HG03159 (cell line): ENCODE measurements at regions not wholly inside any gene's neighbourhood (a gene's known extent, or its start where the extent isn't known, plus 50 kb on each side); places are given as distances from the start of the nearest gene placed in this dataset.

Experiments used
- ATAC-seq: cut with Tn5 transposase; IDR thresholded peaks from one replicate; pipeline ENCODE4 v1.9.1; 2021; ENCODE audit warnings: mild to moderate bottlenecking, moderate library complexity; ENCODE audit not compliant: unreplicated experiment

DNA sequence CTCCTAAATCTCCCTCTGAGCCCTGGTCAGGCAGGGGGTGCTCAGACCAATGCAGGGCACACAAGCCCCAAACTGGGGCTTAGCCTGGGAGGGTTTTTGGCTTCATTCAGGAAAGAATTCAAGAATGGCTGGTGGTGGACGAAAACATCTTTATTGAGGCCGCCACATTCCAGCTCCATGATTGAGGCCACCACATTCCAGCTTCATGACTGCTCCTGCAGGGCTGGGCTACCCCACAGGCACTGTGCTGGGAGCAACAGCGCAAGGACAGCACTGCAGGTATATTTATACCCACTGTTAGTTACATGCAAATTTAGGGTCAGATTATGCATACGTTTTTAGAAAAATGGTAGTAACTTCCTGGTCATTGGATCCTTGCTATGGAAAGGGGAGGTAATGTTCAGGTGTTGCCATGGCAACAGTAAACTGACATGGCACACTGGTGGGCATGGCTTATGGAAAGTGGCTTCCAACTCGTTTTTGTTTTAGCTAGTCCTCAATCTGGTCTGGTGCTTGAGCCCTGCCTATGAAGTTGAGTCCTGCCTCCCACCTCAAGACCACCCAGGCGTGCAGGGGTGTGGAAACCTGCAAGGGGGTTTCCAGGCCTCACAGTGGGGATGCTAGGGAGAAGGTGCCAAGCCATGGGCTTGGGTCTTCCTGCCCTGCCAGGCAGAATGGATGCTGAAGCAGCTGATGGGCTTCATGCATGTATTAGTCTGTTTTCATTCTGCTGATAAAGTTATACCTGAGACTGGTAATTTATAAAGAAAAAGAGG, 348.7 kb upstream of the AJAP1 start:
- ATAC-seq = no peak

DNA sequence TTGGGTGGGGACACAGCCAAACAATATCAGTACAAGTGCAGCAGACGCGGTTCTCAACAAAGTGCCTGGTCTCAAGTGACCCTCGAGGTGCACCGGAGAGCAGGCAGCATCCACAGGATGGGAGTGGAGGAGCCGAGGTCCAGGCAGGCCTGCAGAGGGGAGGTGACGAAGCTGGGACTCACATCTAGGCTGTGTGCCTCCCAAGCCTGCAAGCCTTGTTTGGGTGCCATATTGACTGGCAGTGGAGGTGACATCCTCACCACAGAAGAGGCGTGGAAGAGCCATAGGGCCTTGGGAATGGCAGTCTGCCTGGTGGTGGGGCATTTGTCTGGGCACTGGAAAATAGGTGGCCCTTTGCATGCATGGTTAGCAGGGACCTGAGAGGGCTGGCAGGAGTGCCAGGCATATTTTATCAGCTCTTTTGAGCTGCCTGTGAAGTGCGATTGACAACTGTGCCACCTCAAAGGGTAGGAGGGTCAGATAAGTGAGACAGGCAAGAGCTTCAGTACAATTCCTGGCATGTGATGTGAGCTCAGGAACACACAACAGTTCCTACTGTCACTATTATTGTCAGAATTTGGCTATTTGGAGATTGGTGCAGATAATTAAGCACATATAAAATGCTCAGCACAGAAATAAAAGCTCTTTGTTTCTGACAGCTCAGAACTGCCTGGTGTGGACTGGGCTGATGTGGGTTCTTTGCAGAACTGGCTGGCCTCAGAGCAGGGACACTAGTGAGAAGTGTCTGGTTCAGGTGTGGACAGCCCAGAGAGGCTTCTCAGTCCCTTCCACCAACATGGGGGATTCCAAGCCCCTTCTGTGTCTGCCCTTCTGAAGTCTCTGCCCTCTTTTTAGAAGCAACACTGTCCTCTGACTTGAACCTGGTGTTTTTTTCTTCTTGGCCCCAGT, 347.6 kb upstream of the AJAP1 start:
- ATAC-seq = no peak

DNA sequence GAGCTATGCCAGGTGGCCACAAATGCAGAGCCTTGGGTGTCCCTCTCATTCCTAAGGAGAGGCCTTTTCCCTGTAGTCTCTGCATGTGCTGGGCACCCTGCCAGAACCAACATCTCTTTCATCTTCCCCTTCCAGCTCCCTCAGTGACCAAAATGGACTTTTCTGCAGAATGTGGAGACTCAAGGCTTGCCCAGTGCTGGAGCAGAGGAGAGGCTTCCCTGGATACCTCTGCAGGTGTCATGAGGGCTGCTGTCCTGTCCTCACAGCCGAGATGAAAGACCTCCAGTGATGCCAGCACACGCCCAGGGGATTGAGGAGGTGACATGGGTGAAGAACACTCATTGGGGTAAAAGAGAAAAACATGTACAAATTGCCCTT, 347.0 kb upstream of the AJAP1 start:
- no peak for ATAC-seq

DNA sequence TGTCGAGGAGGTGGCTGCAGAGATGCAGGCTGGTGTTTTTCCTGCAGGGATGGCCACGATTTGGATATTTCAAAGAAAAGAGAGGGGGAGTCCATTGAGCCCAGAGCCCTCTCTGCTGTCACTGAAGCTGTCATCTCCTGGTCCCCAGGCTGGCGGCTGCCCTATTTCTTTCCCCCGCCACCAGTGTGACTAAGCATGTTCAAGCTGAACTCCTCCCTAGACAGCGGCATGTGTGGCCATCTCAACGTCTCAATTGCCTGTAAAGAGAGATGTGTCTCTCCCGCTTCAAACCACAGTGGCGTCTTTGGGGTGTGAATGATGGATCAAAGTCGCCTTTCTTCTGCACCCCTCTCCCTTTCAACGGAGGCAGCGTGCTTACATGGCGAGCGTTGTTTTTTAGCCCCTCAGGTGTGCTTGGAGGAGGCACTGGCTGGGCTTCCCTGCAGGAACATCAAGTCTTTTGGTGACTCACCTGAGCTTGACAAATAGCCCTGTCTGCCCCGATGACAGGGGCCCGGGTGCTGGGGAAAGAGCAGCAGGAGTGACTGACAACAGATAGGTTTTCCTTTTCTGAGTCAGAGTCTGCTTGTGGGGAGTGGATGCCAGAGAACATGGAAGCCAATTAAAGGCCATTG, 346.4 kb upstream of the AJAP1 start:
- ATAC-seq = no peak

DNA sequence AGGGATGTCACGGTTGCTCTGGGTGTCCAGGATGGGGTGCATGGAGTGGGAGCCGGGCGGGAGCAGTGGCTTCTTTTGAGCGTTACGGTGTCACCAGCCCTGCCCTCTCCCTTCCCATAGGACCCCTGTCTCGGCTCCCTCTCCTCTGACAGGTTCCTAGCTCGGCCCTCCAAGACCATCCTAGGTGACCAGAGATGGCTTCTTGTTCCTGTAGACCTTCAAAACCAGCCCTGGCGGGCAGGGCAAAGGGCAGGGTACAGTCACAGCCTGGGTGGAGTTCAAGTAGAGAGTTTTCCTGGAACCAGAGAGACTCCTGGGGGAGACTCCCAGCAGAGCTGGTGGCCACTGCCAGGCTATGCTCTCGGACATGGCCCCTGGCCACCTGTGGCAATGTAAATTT, 345.6 kb upstream of the AJAP1 start:
- ATAC-seq = no peak

DNA sequence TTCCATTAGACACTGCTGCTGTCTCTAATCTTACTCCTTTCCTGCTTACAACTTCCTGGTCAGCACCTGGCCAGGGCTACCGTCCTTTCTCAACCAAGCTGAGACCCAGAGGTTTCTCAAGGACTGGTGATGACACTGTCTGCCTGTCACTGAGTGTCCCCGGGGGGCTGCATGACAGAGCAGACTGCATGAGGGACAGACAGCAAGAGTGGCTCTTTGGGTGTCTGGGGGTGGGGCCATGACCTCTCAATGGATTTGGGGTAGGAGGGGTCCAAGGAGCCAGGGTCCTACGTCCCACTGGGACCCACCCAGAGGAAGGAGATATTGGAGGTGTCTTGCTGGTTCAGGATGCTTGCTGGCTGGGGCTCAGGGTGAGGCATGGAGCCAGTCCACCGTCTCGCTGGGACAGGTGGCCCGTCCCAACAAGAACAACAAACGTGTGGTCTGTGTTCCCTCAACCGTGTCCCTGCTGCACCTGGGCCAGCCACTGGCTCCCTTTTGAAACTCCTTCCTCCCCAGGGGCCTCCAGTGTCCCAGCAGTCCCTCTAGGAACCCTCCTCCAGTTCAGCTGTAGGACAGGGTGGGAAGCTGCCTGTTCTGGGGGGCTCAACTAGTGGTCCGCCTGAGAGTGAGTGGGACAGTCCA, 344.6 kb upstream of the AJAP1 start:
- peak; percentile 58 for ATAC-seq

DNA sequence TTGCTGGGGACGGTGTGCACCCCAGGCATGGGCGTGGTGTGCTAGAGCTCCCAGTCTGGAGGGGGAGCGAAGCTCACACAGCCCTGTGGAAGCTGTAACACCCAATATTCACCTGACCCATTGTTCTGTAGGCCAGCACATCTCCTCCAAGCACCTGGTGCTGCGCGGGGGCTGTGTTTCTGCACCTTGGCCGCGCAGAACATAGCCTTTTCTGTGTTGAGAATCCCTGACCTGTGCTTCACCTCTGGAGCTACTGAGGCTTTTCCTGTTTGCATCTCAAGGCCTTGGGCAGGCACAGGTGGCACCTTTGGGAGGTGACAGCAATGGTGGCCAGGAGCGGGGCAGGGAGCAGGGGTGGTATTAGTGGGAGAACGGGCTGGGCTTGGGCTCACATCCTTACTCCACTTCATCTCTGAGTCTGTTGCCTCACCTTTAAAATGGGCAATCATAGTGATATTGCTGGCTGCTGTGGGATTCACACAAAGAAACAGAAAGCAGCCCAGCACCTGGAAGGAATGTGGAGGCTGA, 343.9 kb upstream of the AJAP1 start:
- ATAC-seq = no peak

DNA sequence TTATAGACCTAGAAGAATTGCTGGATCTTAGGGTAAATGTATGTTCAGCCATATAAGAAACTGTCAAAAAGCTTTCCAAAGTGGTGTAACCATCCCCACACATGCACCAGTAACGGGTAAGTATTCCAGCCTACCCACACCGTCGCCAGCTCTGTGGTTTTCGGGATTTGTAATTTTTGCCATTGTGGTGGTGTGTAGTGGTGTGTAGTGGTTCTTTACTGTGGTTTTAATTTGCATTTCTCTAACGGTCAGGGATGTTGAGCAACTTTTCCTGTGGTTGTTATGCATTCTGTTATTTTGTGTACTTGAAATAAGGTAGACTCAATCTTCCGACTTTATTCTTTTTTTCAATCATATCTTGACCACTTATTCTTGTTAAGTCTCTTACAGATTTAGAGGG, 342.4 kb upstream of the AJAP1 start:
- ATAC-seq = no peak

DNA sequence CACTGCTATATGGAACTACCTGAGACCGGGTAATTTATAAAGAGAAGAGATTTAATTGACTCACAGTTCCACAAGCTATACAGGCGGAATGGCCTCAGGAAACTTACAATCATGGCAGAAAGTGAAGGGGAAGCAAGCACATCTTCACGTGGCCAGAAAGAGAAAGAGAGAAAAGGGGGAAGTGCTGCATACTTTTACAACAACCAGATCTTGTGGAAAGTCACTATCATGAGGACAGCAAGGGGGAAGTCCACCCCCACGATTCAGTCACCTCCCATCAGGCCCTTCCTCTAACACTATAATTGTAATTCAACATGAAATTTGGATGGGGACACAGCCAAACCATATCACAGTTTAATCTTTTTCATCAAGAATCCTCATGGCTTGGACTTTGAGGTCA, 339.2 kb upstream of the AJAP1 start:
- ATAC-seq = no peak

DNA sequence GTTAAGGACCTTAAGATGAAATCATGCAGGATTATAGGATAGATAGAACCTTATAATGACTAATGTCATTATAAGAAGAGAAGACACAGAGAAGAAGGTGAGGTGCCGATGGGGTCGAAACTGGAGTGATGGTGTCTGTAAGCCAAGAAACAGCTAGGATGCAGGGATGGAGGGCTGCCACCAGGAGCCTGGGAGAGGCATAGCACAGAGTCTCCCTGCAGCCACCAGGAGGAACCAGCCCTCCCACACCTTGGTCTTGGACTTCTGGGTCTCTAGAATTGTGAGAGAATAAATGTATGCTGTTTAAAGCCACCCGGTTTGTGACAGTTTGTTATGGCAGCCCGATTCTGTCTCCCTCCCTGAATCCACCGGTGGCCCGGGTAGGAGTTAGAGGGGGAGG, 337.2 kb upstream of the AJAP1 start:
- ATAC-seq = no peak

DNA sequence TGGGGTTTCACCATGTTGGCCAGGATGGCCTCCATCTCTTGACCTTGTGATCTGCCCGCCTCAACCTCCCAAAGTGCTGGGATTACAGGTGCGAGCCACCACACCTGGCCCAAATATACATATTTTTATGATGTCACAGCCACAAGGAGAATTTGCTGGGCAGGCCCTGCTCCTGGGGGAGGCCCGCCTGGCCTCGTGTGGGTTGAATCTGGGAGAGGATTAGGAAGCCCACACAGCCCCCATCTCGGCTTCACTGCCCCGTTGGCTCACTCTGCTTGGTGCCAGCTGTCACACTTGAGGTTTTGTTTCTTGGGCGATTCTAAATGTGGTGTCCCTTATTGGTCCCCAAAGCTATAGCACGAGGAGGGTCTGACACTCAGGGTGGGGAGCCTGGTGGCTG, 335.7 kb upstream of the AJAP1 start:
- ATAC-seq = no peak

DNA sequence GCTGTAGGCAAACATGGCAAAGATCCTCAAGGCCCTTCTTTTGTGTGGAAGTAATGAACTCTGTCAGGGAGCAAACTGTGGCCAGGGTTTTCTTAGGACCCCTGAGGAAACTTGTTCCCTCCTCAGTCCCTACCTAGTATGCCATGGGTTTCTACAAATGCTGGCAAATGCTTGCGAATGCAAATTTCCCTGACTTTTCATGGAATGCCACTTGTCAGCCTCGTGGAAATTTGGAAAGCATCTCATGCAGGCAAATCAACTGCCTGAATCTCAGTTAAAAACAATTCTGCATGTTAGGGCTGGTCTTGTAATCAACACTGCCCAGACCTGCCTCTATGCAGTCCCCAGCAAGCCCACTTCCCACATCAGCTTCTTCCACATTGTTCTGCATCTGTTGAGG, 334.9 kb upstream of the AJAP1 start:
- no peak for ATAC-seq

DNA sequence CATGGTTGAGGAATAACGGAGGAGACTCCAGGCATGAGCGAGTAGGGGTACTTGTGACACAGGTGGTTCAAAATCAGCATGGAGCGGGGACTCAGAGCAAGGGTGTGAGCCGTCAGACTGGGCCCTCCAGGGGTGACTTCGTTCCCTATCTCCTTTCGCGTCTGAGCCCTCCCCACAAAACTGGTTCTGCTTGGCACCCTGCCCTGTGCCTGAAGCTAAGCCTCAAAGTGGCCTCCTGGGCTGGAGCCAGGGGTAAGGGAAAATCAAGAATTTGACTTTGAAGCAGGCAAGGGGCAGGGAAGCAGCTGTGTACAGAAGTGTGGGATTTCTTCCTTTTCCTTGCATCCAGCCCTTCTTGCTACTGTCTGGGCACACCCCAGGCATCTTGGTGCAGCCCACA, 331.5 kb upstream of the AJAP1 start:
- ATAC-seq = no peak

DNA sequence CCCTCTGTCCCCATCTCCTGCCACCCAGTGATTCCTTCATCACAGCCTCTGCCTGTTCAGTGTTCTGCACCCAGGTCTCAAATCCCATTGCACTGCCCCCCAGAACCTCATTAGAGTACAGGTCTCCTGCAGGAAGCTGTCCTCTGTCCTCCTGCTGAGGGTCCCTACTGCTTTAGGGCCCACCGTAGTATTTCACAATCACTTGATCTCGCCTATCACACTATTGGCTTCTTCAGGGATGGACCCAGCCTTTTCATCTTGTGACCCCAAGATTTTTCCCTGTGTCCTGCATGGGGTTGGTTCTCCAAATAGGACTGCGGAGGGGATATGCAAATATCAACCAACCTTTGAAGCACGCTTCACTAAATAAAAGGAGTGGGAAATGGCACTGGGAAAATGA, 331.1 kb upstream of the AJAP1 start:
- no peak for ATAC-seq

DNA sequence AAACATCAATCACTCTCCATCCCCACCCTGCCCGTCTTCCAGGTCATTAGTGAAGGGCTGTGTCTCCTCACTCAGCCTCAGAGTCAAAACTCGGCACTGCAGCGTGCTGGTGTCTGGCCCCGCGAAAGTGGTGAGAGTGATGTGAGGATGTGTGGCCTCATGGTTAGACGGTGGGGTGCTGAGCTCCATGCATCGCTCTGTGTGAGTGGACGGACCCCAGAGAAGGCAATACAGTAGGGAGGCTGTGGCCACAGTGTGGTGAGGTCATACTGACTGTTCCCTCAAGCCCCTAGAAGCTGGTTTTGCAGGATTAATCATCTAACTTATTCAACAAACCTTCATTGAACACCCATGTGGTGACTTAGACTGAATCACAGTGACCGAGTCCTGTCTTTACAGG, 329.9 kb upstream of the AJAP1 start:
- ATAC-seq = no peak

DNA sequence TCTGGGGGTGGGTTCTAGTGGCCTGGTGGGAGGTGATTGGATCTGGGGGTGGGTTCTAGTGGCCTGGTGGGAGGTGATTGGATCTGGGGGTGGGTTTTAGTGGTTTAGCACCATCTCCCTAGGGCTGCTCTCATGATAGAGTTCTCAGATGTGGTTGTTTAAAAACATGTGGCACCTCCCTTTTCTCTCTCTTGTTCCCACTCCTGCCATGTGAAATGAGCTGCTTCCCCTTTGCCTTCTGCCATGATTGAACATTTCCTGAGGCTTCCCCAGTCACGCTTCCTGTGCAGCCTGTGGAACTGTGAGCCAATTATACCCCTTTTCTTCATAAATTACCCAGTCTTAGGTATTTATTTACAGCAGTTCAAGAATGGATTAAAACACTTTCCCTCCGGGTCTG, 327.3 kb upstream of the AJAP1 start:
- no peak for ATAC-seq

DNA sequence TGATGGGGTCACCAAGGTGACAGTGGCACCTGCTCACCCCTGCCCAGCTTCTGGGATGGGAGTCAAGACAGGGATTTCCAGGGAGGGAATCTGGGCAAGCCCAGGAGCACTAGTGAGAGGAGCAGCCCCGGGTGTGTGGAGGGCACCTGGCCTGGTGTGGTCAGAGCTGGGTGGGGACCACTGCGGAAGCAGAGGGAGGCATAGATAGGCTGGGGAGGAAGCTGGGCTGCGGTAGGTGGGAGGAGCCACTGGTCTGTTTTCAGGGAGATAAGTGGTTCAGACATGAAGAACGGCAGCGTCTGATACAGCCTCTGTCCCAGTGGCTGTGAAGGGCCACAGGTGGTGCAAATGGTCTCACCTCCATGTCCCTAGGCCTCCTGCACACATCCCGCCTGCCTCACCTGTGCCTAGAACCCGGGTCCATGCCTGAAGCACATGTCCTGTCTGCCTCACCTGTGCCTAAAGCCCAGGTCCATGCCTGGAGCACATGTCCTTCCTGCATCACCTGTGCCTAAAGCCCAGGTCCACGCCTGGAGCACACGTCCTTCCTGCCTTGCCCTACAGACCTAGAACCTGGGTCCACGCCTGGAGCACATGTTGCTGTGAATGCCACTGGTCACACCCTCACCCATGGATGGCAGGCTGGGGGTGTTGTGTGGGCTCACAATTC, 325.9 kb upstream of the AJAP1 start:
- no peak for ATAC-seq

DNA sequence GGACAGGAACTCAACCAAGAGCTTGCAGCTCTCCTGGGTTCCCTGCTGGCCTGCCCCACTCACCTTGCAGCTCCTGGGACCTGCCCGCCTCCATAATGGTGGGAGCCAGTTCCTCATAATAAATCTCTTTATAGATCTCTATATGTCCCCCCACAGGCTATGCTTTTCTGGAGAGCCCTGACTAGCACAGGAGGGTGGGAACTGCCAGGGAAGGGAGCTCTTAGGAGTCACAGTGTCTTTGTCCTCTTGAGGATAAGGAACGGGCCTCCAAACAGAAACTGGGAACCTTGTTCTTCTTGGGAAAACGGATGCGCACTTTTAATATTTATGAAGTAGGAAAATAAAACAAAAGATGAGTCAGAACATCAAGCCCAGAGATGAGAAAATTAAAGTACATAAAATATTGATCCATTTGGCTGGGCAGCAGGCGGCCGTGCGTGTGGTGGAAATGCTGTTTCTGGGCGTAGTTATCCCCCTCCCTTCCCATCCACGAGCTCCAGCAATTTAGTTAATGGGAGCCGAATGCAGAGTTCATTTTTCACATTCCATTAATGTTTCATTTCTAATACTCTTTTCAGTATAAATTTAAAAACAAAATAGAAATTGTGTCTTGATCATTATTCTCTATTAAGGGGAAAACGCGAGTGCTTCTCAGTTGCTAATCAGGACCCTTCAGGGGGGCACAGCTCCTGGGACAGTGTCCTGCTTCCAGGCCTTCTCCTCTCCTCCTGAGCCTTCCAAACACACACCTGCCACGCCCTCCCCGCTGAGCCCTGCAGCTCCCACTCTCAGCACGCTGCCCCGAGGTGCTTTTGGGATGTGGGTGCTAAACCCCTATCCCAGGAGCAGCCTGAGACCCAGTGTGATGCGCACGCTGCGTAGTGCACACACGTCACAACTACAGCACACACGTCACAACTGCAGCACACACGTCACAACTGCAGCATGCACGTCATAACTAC, 323.3 kb upstream of the AJAP1 start:
- no peak for ATAC-seq

DNA sequence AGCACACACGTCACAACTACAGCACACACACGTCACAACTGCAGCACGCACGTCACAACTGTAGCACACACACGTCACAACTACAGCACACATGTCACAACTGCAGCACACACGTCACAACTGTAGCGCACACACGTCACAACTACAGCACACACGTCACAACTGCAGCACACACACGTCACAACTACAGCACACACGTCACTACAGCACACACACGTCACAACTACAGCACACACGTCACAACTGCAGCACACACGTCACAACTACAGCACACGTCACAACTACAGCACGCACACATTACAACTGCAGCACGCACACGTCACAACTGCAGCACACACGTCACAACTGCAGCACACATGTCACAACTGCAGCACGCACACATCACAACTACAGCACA, 322.6 kb upstream of the AJAP1 start:
- ATAC-seq = no peak
